Tibial nerve (tissue), 4 donors: ENCODE measurements at regions not wholly inside any gene's neighbourhood (a gene's known extent, or its start where the extent isn't known, plus 50 kb on each side); places are given as distances from the start of the nearest gene placed in this dataset.

Experiments used
- DNase-seq, 2 donors: peaks; one replicate each; pipeline ENCODE4 v3.0.0-alpha.2; 2019; ENCODE audit warnings: low spot score in 2 of 2
- H3K27ac ChIP-seq, 4 donors: fragments of 200-600 bp; sonication (generic) in 3 of 4; one replicate each; pipeline ENCODE4 v1.5.1; 2017 to 2019; ENCODE audit warnings: mild to moderate bottlenecking in 1 of 4
- H3K27me3 ChIP-seq, 2 donors: fragments of 200-600 bp; sonication (generic) in 1 of 2; one replicate each; pipeline versions ENCODE4 v1.5.1 to v1.6.0; 2017 to 2019
- H3K36me3 ChIP-seq, 3 donors: fragments of 200-600 bp; sonication (generic); one replicate each; pipeline ENCODE4 v1.5.1; 2018 to 2019
- H3K4me1 ChIP-seq, 4 donors: fragments of 200-600 bp; sonication (generic) in 3 of 4; one replicate each; pipeline ENCODE4 v1.5.1; 2017 to 2019
- H3K4me3 ChIP-seq, 4 donors: fragments of 200-600 bp; sonication (generic) in 3 of 4; one replicate each; pipeline ENCODE4 v1.5.1; 2017 to 2019; ENCODE audit warnings: mild to moderate bottlenecking in 1 of 4, moderate library complexity in 1 of 4
- H3K9me3 ChIP-seq, 4 donors: fragments of 200-600 bp; sonication (generic) in 3 of 4; one replicate each; pipeline ENCODE4 v1.5.1; 2017 to 2019
- EP300 ChIP-seq, 2 donors: sonication (generic); formaldehyde crosslinking; IDR thresholded peaks; one replicate each; pipeline ENCODE4 v1.6.1; 2017; ENCODE audit warnings: antibody characterized with exemption in 2 of 2, mild to moderate bottlenecking in 1 of 2
- POLR2A ChIP-seq, 2 donors: fragments of 450-650 bp; IDR thresholded peaks; one replicate each; pipeline ENCODE4 v1.6.1; 2017; ENCODE audit warnings: antibody characterized with exemption in 2 of 2, mild to moderate bottlenecking in 2 of 2, moderate library complexity in 2 of 2
- WGBS, 2 donors: methylation state at CpG; one replicate each; pipeline ENCODE4 v1.1.5; 2018; 5-methylcytosine and 5-hydroxymethylcytosine counted together
- TF ChIP-seq, protein P1 (sequence below), 5 experiments: fragments of 200-600 bp in 3 of 5; fragments of 450-650 bp in 2 of 5; sonication (generic) in 3 of 5; IDR thresholded peaks; one replicate each; pipeline ENCODE4 v1.5.1; 2016 to 2019; ENCODE audit warnings: antibody characterized with exemption in 5 of 5, mild to moderate bottlenecking in 3 of 5, moderate library complexity in 2 of 5

DNA sequence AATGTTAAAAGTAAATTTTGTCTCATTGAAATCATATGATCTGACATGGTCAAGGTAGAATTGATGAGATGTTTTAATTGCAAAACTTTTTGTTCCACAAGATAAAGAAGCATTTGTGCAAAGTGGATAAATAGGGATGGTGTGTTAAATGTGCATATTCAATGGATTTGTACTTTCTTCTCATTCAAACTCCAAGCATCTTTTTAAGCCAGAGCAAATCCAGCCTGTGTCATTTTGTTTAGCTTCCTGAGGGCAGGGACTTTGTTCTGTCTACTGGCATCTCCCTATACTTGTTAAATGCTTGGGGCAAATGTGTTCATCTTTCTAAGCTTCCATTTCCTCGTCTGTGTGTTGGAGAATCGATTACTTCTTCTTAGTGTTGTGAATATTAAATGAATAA, 200.3 kb downstream of the SLIT2 start:
- Histone ChIP-seq H3K4me1 (peaks cover 0 to 4% (median under 1%) of the 10 kb centered on the region in 4 donors), H3K4me3 (no peak overlapping the region), H3K27me3 (no peaks in the 10 kb centered on the region), H3K27ac (no peak overlapping the region), H3K9me3 (no peaks in the 10 kb centered on the region), H3K36me3 (no peaks in the 10 kb centered on the region)
- no peak for DNase-seq
- TF ChIP-seq, protein P1, sequence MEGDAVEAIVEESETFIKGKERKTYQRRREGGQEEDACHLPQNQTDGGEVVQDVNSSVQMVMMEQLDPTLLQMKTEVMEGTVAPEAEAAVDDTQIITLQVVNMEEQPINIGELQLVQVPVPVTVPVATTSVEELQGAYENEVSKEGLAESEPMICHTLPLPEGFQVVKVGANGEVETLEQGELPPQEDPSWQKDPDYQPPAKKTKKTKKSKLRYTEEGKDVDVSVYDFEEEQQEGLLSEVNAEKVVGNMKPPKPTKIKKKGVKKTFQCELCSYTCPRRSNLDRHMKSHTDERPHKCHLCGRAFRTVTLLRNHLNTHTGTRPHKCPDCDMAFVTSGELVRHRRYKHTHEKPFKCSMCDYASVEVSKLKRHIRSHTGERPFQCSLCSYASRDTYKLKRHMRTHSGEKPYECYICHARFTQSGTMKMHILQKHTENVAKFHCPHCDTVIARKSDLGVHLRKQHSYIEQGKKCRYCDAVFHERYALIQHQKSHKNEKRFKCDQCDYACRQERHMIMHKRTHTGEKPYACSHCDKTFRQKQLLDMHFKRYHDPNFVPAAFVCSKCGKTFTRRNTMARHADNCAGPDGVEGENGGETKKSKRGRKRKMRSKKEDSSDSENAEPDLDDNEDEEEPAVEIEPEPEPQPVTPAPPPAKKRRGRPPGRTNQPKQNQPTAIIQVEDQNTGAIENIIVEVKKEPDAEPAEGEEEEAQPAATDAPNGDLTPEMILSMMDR (IDR thresholded peaks at IDR 0.05) = no peak
- TF ChIP-seq EP300 (IDR thresholded peaks at IDR 0.05) (no peak), POLR2A (IDR thresholded peaks at IDR 0.05) (no peak)
- WGBS, 2 donors = 88 to 91% methylated on average over 2 of the region's 2 CpGs

- Histone ChIP-seq H3K9me3 (no peaks in the 10 kb centered on the region), H3K4me3 (no peak overlapping the region), H3K4me1 (peaks cover 0 to 4% (median 0%) of the 10 kb centered on the region in 4 donors), H3K27ac (no peak overlapping the region), H3K36me3 (no peaks in the 10 kb centered on the region), H3K27me3 (no peaks in the 10 kb centered on the region)
- DNase-seq = no peak
- WGBS, 2 donors = 84 to 90% methylated on average over 2 of the region's 2 CpGs
- TF ChIP-seq EP300 (IDR thresholded peaks at IDR 0.05) (no peak), POLR2A (IDR thresholded peaks at IDR 0.05) (no peak)
- TF ChIP-seq, protein P1 (IDR thresholded peaks at IDR 0.05) = no peak
Observed at GRCh38 chr4:20454515-20454914, 202.8 kb downstream of the SLIT2 start.

DNA sequence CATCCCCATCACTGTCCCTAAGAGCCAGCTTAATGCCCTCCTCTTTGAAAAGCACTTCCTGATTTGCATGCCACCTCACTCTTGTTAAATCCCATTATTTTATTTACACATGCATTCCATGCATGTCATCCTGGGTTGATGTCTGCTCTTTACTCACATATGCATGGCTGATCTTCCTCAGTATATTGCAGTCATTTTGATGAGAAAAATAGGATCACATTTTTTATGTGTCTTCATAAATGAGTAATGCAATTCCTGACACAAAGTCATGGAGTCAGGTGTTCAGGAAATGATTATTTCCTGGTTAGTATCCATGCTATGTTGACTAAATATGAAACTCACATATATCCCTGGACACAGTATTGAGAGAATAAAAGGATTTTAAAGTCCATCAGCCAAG, 204.7 kb downstream of the SLIT2 start:
- no peaks in the 10 kb centered on the region for H3K27me3 ChIP-seq
- TF ChIP-seq POLR2A (IDR thresholded peaks at IDR 0.05) (no peak), EP300 (IDR thresholded peaks at IDR 0.05) (no peak)
- TF ChIP-seq, protein P1 (IDR thresholded peaks at IDR 0.05) = no peak
- H3K36me3 ChIP-seq = no peaks in the 10 kb centered on the region
- H3K9me3 ChIP-seq = no peaks in the 10 kb centered on the region
- no peak overlapping the region for H3K4me3 ChIP-seq
- peaks cover 0 to 4% (median 0%) of the 10 kb centered on the region in 4 donors for H3K4me1 ChIP-seq
- H3K27ac ChIP-seq = no peak overlapping the region
- no peak for DNase-seq

GRCh38 chr4:20462426-20463175, 210.9 kb downstream of the SLIT2 start:
- 53 to 62% methylated on average over 4 of the region's 4 CpGs for WGBS, 2 donors
- TF ChIP-seq EP300 (IDR thresholded peaks at IDR 0.05) (no peak), POLR2A (IDR thresholded peaks at IDR 0.05) (no peak)
- TF ChIP-seq, protein P1 (IDR thresholded peaks at IDR 0.05) = no peak

DNA sequence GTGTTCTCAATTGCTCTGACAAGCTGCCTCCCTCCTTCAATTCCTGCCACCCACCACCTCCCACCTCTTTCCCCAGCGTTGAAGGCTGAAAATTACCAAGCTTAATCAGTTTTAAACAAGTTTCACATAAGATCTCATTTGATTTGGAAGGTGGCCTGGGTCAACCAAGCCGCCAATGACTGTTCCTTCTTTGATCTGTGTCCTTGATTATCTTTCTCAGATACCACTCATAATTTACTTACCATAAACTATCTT, 211.4 kb downstream of the SLIT2 start:
- no peak overlapping the region for H3K4me3 ChIP-seq
- TF ChIP-seq EP300 (IDR thresholded peaks at IDR 0.05) (no peak), POLR2A (IDR thresholded peaks at IDR 0.05) (no peak)
- TF ChIP-seq, protein P1 (IDR thresholded peaks at IDR 0.05) = no peak
- 86 to 89% methylated on average over 2 of the region's 2 CpGs for WGBS, 2 donors

More at GRCh38 chr4:20462426-20463175, 210.9 kb downstream of the SLIT2 start:
- Histone ChIP-seq H3K36me3 (no peaks in the 10 kb centered on the region), H3K27me3 (no peaks in the 10 kb centered on the region), H3K9me3 (no peaks in the 10 kb centered on the region), H3K27ac (no peak overlapping the region), H3K4me1 (peaks cover 0 to 3% (median 0%) of the 10 kb centered on the region in 4 donors), H3K4me3 (no peak overlapping the region)
- no peak for DNase-seq

More for the DNA sequence above, 211.4 kb downstream of the SLIT2 start:
- H3K36me3 ChIP-seq = no peaks in the 10 kb centered on the region
- no peak for DNase-seq
- H3K27me3 ChIP-seq = no peaks in the 10 kb centered on the region
- no peak overlapping the region for H3K27ac ChIP-seq
- H3K9me3 ChIP-seq = no peaks in the 10 kb centered on the region
- peaks cover 0 to 3% (median 0%) of the 10 kb centered on the region in 4 donors for H3K4me1 ChIP-seq
